HEK293 (cell line): ENCODE measurements at regions not wholly inside any gene's neighbourhood (a gene's known extent, or its start where the extent isn't known, plus 50 kb on each side); places are given as distances from the start of the nearest gene placed in this dataset.

ENCODE experiments used
- CTCF ChIA-PET: fragments of 350-600 bp; formaldehyde crosslinking; extraction: SDS; loops from one replicate; lab custom pipeline; 2021; ENCODE audit warnings: antibody characterized with exemption; lab: Yijun Ruan, JAX
- POLR2A ChIA-PET: fragments of 300-600 bp; formaldehyde crosslinking; extraction: SDS; loops from one replicate; lab custom pipeline; 2020; ENCODE audit warnings: antibody characterized with exemption, inconsistent platforms; lab: Yijun Ruan, JAX
- H3K27ac ChIP-seq: fragments of 200-500 bp; sonication (Bioruptor generic); 2 replicates; pipeline ENCODE4 v1.5.1; 2014; ENCODE audit warnings: low read depth, low read length, control low read depth, inconsistent platforms; ENCODE audit errors: extremely low read depth
- H3K36me3 ChIP-seq, 2 experiments: fragments of 200-500 bp in 1 of 2; sonication (Bioruptor generic) in 1 of 2; 1 replicate in 1 of 2; 2 replicates in 1 of 2; pipeline ENCODE4 v1.5.1; 2014 to 2017; ENCODE audit warnings: inconsistent platforms in 2 of 2, low read length in 2 of 2; ENCODE audit not compliant: control insufficient read depth in 2 of 2, insufficient read depth in 1 of 2
- H3K4me1 ChIP-seq: fragments of 200-500 bp; sonication (Bioruptor generic); 2 replicates; pipeline ENCODE4 v1.5.1; 2014; ENCODE audit warnings: mild to moderate bottlenecking, low read length, inconsistent platforms; ENCODE audit not compliant: control insufficient read depth, insufficient read depth
- H3K4me3 ChIP-seq: 2 replicates; pipeline ENCODE4 v1.5.1; 2011; ENCODE audit warnings: low read depth, mild to moderate bottlenecking, control low read depth, low read length, moderate library complexity
- H3K9me3 ChIP-seq: fragments of 200-500 bp; sonication (Bioruptor generic); 2 replicates; pipeline ENCODE4 v1.5.1; 2014; ENCODE audit warnings: low read depth, low read length, inconsistent platforms; ENCODE audit not compliant: control insufficient read depth, insufficient read depth
- MEIS1 ChIP-seq: sonication (generic); formaldehyde crosslinking; IDR thresholded peaks from 2 replicates; pipeline ENCODE4 v1.8.1; 2022; ENCODE audit warnings: missing genetic modification reagents, mild to moderate bottlenecking, borderline replicate concordance
- RBAK ChIP-seq: fragments of 450-650 bp; formaldehyde crosslinking; IDR thresholded peaks from 2 replicates; pipeline ENCODE4 v1.5.1; 2016; ENCODE audit warnings: missing biosample characterization, missing genetic modification characterization
- SETDB1 ChIP-seq: IDR thresholded peaks from one replicate; pipeline ENCODE4 v1.6.1; 2017; ENCODE audit warnings: mild to moderate bottlenecking, low read length, moderate library complexity, mixed read lengths; ENCODE audit not compliant: insufficient read length
- SP2 ChIP-seq: fragments of 450-650 bp; formaldehyde crosslinking; IDR thresholded peaks from 2 replicates; pipeline ENCODE4 v1.5.1; 2016; ENCODE audit warnings: missing biosample characterization, missing genetic modification characterization
- ZBTB21 ChIP-seq: fragments of 450-650 bp; formaldehyde crosslinking; IDR thresholded peaks from 2 replicates; pipeline ENCODE4 v1.5.1; 2017; ENCODE audit warnings: missing biosample characterization, missing genetic modification characterization
- ZBTB7A ChIP-seq: fragments of 450-650 bp; formaldehyde crosslinking; IDR thresholded peaks from 2 replicates; pipeline ENCODE4 v1.5.1; 2016; ENCODE audit warnings: low read depth, missing biosample characterization, missing genetic modification characterization
- ZBTB8A ChIP-seq: fragments of 450-650 bp; formaldehyde crosslinking; IDR thresholded peaks from 2 replicates; pipeline ENCODE4 v1.5.1; 2016; ENCODE audit warnings: missing biosample characterization, missing genetic modification characterization
- ZNF114 ChIP-seq: fragments of 450-650 bp; formaldehyde crosslinking; IDR thresholded peaks from 2 replicates; pipeline ENCODE4 v1.5.0; 2017; ENCODE audit warnings: missing biosample characterization, missing genetic modification characterization
- ZNF132 ChIP-seq: fragments of 450-650 bp; formaldehyde crosslinking; IDR thresholded peaks from 2 replicates; pipeline ENCODE4 v1.5.1; 2017; ENCODE audit warnings: missing biosample characterization, missing genetic modification characterization, borderline replicate concordance
- ZNF133 ChIP-seq: fragments of 450-650 bp; formaldehyde crosslinking; IDR thresholded peaks from 2 replicates; pipeline ENCODE4 v1.5.1; 2016; ENCODE audit warnings: missing biosample characterization, missing genetic modification characterization
- ZNF184 ChIP-seq: fragments of 450-650 bp; IDR thresholded peaks from 2 replicates; pipeline ENCODE4 v1.5.1; 2018; ENCODE audit warnings: missing biosample characterization, mild to moderate bottlenecking, missing genetic modification characterization
- ZNF19 ChIP-seq: fragments of 450-650 bp; formaldehyde crosslinking; IDR thresholded peaks from 2 replicates; pipeline ENCODE4; 2016; ENCODE audit warnings: missing biosample characterization, missing genetic modification characterization, low read depth
- ZNF521 ChIP-seq: fragments of 450-650 bp; formaldehyde crosslinking; IDR thresholded peaks from 2 replicates; pipeline ENCODE4 v1.5.1; 2017; ENCODE audit warnings: missing biosample characterization, mild to moderate bottlenecking, missing genetic modification characterization
- ZNF561 ChIP-seq: fragments of 450-650 bp; IDR thresholded peaks from 2 replicates; pipeline ENCODE4 v1.5.1; 2018; ENCODE audit warnings: missing biosample characterization, missing genetic modification characterization, borderline replicate concordance
- ZNF621 ChIP-seq: fragments of 450-650 bp; formaldehyde crosslinking; IDR thresholded peaks from 2 replicates; pipeline ENCODE4 v1.5.1; 2017; ENCODE audit warnings: missing biosample characterization, missing genetic modification characterization
- ZNF654 ChIP-seq: fragments of 450-650 bp; formaldehyde crosslinking; IDR thresholded peaks from 2 replicates; pipeline ENCODE4 v1.5.1; 2016; ENCODE audit warnings: low read depth, missing biosample characterization, missing genetic modification characterization
- ZNF677 ChIP-seq: fragments of 450-650 bp; IDR thresholded peaks from 2 replicates; pipeline ENCODE4 v1.5.0; 2018; ENCODE audit warnings: missing biosample characterization, mild to moderate bottlenecking, missing genetic modification characterization, moderate library complexity
- ZNF785 ChIP-seq: fragments of 450-650 bp; formaldehyde crosslinking; IDR thresholded peaks from 2 replicates; pipeline ENCODE4 v1.5.1; 2016; ENCODE audit warnings: missing biosample characterization, missing genetic modification characterization
- ZNF792 ChIP-seq: fragments of 450-650 bp; formaldehyde crosslinking; IDR thresholded peaks from 2 replicates; pipeline ENCODE4 v1.5.1; 2016; ENCODE audit warnings: missing biosample characterization, missing genetic modification characterization
- TF ChIP-seq, protein P1 (sequence below): fragments of 450-650 bp; formaldehyde crosslinking; IDR thresholded peaks from 2 replicates; pipeline ENCODE4 v1.5.1; 2016; ENCODE audit warnings: missing biosample characterization, missing genetic modification characterization
- TF ChIP-seq, protein P2 (sequence below): IDR thresholded peaks from 2 replicates; pipeline ENCODE4 v1.6.1; 2011; ENCODE audit warnings: mild to moderate bottlenecking, low read depth, low read length, borderline replicate concordance
- TF ChIP-seq, protein P3 (sequence below): fragments of 450-650 bp; formaldehyde crosslinking; IDR thresholded peaks from 2 replicates; pipeline ENCODE4 v1.5.1; 2016; ENCODE audit warnings: missing biosample characterization, missing genetic modification characterization
- TF ChIP-seq, protein P4 (sequence below): fragments of 450-650 bp; formaldehyde crosslinking; conservative IDR thresholded peaks from 2 replicates; pipeline ENCODE4 v1.5.1; 2016; ENCODE audit warnings: low read depth, missing biosample characterization, missing genetic modification characterization

DNA sequence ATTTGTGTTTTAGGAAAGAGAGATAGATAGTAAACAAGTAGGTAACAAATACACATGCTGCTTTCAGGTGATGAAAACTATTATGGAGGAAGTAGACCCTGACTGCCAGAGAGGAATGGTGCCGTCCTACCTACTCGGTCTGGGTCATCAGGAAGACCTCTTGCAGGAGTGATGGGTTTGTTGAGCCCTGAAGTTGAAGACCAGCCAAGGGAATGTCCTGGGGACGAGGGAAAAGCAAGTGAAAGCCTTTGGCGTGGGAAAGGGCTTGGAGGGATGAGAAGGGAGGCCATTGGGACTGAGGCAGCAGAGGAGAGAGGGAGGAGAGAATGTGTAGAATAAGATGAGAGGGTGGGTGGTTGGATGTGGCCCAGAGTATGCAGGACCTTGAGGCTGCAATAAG lies 379.5 kb upstream of the USP24 start (continued):
- TF ChIP-seq, protein P1, sequence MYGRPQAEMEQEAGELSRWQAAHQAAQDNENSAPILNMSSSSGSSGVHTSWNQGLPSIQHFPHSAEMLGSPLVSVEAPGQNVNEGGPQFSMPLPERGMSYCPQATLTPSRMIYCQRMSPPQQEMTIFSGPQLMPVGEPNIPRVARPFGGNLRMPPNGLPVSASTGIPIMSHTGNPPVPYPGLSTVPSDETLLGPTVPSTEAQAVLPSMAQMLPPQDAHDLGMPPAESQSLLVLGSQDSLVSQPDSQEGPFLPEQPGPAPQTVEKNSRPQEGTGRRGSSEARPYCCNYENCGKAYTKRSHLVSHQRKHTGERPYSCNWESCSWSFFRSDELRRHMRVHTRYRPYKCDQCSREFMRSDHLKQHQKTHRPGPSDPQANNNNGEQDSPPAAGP, result no peak
- TF ChIP-seq ZNF132 (tag by site-specific recombination) (no peak), ZBTB8A (tag by site-specific recombination) (no peak), ZNF785 (tag by site-specific recombination) (no peak), ZNF19 (tag by site-specific recombination) (no peak), ZBTB21 (tag by site-specific recombination) (no peak)

DNA sequence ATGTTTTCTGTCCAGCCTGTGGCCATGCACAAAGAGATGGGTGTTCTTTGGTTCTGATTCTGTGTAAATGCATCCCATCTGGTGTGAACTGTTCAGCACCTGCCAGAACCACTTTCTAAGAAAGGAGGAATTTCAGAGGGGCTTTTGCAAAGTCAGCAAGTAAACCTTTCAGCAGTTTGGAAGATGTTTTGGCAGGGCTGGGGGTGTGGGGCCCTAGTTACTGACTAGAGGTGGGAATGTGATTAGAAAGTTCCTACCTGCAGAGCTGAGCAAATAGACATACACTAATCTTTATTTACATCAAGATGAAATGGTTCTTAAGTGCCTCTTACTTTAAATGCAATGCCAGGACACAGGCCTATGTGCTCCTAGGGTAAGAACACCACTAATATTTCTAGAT lies 378.1 kb upstream of the USP24 start:
- H3K36me3 ChIP-seq, result no peaks in the 10 kb centered on the region
- CTCF ChIA-PET, result no interaction called here
- no peak overlapping the region for H3K4me3 ChIP-seq
- TF ChIP-seq, protein P2, sequence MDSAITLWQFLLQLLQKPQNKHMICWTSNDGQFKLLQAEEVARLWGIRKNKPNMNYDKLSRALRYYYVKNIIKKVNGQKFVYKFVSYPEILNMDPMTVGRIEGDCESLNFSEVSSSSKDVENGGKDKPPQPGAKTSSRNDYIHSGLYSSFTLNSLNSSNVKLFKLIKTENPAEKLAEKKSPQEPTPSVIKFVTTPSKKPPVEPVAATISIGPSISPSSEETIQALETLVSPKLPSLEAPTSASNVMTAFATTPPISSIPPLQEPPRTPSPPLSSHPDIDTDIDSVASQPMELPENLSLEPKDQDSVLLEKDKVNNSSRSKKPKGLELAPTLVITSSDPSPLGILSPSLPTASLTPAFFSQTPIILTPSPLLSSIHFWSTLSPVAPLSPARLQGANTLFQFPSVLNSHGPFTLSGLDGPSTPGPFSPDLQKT, result no peak
- TF ChIP-seq ZNF184 (tag by site-specific recombination) (no peak), ZNF561 (tag by site-specific recombination) (no peak)
- TF ChIP-seq, protein P3, sequence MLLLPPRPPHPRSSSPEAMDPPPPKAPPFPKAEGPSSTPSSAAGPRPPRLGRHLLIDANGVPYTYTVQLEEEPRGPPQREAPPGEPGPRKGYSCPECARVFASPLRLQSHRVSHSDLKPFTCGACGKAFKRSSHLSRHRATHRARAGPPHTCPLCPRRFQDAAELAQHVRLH, result no peak
- TF ChIP-seq, protein P4, sequence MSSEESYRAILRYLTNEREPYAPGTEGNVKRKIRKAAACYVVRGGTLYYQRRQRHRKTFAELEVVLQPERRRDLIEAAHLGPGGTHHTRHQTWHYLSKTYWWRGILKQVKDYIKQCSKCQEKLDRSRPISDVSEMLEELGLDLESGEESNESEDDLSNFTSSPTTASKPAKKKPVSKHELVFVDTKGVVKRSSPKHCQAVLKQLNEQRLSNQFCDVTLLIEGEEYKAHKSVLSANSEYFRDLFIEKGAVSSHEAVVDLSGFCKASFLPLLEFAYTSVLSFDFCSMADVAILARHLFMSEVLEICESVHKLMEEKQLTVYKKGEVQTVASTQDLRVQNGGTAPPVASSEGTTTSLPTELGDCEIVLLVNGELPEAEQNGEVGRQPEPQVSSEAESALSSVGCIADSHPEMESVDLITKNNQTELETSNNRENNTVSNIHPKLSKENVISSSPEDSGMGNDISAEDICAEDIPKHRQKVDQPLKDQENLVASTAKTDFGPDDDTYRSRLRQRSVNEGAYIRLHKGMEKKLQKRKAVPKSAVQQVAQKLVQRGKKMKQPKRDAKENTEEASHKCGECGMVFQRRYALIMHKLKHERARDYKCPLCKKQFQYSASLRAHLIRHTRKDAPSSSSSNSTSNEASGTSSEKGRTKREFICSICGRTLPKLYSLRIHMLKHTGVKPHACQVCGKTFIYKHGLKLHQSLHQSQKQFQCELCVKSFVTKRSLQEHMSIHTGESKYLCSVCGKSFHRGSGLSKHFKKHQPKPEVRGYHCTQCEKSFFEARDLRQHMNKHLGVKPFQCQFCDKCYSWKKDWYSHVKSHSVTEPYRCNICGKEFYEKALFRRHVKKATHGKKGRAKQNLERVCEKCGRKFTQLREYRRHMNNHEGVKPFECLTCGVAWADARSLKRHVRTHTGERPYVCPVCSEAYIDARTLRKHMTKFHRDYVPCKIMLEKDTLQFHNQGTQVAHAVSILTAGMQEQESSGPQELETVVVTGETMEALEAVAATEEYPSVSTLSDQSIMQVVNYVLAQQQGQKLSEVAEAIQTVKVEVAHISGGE (tag by site-specific recombination), result no peak
- H3K4me1 ChIP-seq, result no peaks in the 10 kb centered on the region
- POLR2A ChIA-PET, result no interaction called here
- H3K9me3 ChIP-seq, result no peaks in the 10 kb centered on the region
- H3K27ac ChIP-seq, result no peak overlapping the region

DNA sequence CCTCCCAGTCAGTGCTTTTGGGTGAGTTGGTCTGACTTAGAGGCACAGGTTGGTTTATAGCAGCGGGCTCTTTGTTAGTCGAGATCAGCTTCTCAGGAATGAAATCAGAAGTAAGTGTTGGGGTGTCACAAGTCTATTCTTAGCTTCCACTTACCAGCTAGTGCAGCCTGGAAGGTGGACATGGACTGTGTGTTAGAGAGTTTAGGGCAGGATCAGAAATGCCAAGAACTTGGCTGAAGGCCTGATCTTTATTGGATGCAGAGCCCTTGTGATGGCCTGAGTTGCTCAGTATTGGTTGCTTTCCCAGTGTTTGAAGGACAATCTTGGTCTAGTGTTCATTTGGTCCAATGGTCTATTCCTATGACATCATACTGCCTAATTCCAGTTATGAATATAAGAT lies 377.0 kb upstream of the USP24 start:
- ChIA-PET CTCF (no interaction called here), POLR2A (no interaction called here)
- TF ChIP-seq ZNF114 (tag by site-specific recombination) (no peak), ZNF654 (tag by site-specific recombination) (no peak), MEIS1 (CRISPR knock-in tag) (no peak), ZNF677 (tag by site-specific recombination) (no peak), SP2 (tag by site-specific recombination) (no peak), SETDB1 (no peak), RBAK (tag by site-specific recombination) (no peak), ZNF521 (tag by site-specific recombination) (no peak), ZNF621 (tag by site-specific recombination) (no peak), ZNF133 (tag by site-specific recombination) (no peak), ZNF792 (no peak), ZBTB7A (tag by site-specific recombination) (no peak)
- Histone ChIP-seq H3K4me3 (no peak overlapping the region), H3K9me3 (no peaks in the 10 kb centered on the region), H3K4me1 (no peaks in the 10 kb centered on the region), H3K27ac (no peak overlapping the region), H3K36me3 (no peaks in the 10 kb centered on the region)
